Mesothelial cell of epicardium (in vitro differentiated cells): ENCODE measurements at regions not wholly inside any gene's neighbourhood (a gene's known extent, or its start where the extent isn't known, plus 50 kb on each side); places are given as distances from the start of the nearest gene placed in this dataset.

Experiments
- DNase-seq, 2 experiments: peaks; one replicate each; pipeline ENCODE4 v3.0.0; 2021; ENCODE audit warnings: low spot score in 2 of 2; ENCODE audit not compliant: unreplicated experiment in 2 of 2
- H3K27ac Mint-ChIP-seq: 2 replicates; pipeline ENCODE4 v1.8.0; 2021; ENCODE audit warnings: mixed read lengths
- H3K27me3 Mint-ChIP-seq: 2 replicates; pipeline ENCODE4 v1.8.0; 2021; ENCODE audit warnings: low read depth, mixed read lengths
- H3K36me3 Mint-ChIP-seq: 2 replicates; pipeline ENCODE4 v1.8.0; 2021; ENCODE audit warnings: mixed read lengths
- H3K4me1 Mint-ChIP-seq: 2 replicates; pipeline ENCODE4 v1.8.0; 2021; ENCODE audit warnings: mixed read lengths
- H3K4me3 Mint-ChIP-seq: 2 replicates; pipeline ENCODE4 v1.8.0; 2021; ENCODE audit warnings: mild to moderate bottlenecking, moderate library complexity, mixed read lengths
- H3K9me3 Mint-ChIP-seq: 2 replicates; pipeline ENCODE4 v1.8.0; 2021; ENCODE audit warnings: mixed read lengths
- CTCF ChIP-seq: fragments of 200-600 bp; sonication (generic); IDR thresholded peaks from one replicate; pipeline ENCODE4 v1.5.0; 2021; ENCODE audit warnings: antibody characterized with exemption; ENCODE audit not compliant: unreplicated experiment

GRCh38 chr13:40204246-40204645 lies 462.2 kb downstream of the FOXO1 start:
- no peak for DNase-seq

DNA sequence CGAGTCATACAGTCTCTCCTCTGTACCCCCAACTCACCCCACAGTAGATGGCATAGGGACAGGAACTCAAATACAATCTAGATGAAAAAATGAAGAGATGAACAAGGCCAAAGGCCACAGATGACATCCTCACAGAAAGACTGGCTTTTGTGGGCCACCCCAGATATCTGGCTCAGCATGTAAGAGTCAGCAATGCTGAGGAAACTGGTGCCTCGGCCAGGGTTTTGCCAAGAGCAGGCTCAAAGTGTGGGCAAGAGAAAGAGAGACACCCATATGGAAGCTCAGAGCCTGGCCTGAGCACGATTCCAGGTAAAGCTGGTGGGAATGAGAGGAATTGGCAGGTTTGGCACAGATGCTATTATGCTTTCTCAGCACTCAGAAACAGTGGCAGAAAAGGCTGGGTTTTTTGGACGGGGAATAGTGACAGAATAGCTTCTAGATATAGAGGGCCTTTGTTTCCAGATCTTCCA lies 460.6 kb downstream of the FOXO1 start:
- Mint-ChIP-seq H3K4me3 (no peak overlapping the region), H3K27me3 (no peaks in the 10 kb centered on the region), H3K4me1 (no peaks in the 10 kb centered on the region), H3K36me3 (no peaks in the 10 kb centered on the region), H3K27ac (no peak overlapping the region), H3K9me3 (peaks cover 11% of the 10 kb centered on the region)
- no peak for TF ChIP-seq CTCF
- DNase-seq, result no peak

More at GRCh38 chr13:40204246-40204645, 462.2 kb downstream of the FOXO1 start:
- Mint-ChIP-seq H3K9me3 (peaks cover 11% of the 10 kb centered on the region), H3K4me3 (no peak overlapping the region), H3K27me3 (no peaks in the 10 kb centered on the region), H3K27ac (no peak overlapping the region), H3K36me3 (no peaks in the 10 kb centered on the region), H3K4me1 (no peaks in the 10 kb centered on the region)
- no peak for TF ChIP-seq CTCF

GRCh38 chr13:40206241-40207000 lies 460.0 kb downstream of the FOXO1 start:
- H3K4me3 Mint-ChIP-seq, result no peak overlapping the region
- no peaks in the 10 kb centered on the region for H3K27me3 Mint-ChIP-seq
- no peaks in the 10 kb centered on the region for H3K36me3 Mint-ChIP-seq
- peaks cover 11% of the 10 kb centered on the region for H3K9me3 Mint-ChIP-seq
- no peaks in the 10 kb centered on the region for H3K4me1 Mint-ChIP-seq
- H3K27ac Mint-ChIP-seq, result no peak overlapping the region
- DNase-seq, result no peak
- TF ChIP-seq CTCF, result no peak

GRCh38 chr13:40207001-40207478 lies 459.4 kb downstream of the FOXO1 start:
- Mint-ChIP-seq H3K4me1 (no peaks in the 10 kb centered on the region), H3K9me3 (peaks cover 11% of the 10 kb centered on the region), H3K36me3 (no peaks in the 10 kb centered on the region), H3K27ac (no peak overlapping the region), H3K27me3 (no peaks in the 10 kb centered on the region), H3K4me3 (no peak overlapping the region)
- no peak for TF ChIP-seq CTCF
- DNase-seq, result no peak

GRCh38 chr13:40208517-40208916 lies 457.9 kb downstream of the FOXO1 start:
- no peak overlapping the region for H3K27ac Mint-ChIP-seq
- no peak for TF ChIP-seq CTCF
- no peaks in the 10 kb centered on the region for H3K4me1 Mint-ChIP-seq
- no peak overlapping the region for H3K4me3 Mint-ChIP-seq
- DNase-seq, result no peak
- no peaks in the 10 kb centered on the region for H3K36me3 Mint-ChIP-seq
- peaks cover 8% of the 10 kb centered on the region for H3K9me3 Mint-ChIP-seq
- no peaks in the 10 kb centered on the region for H3K27me3 Mint-ChIP-seq
